Endothelial cell of umbilical vein (primary cell): ENCODE measurements at regions not wholly inside any gene's neighbourhood (a gene's known extent, or its start where the extent isn't known, plus 50 kb on each side); places are given as distances from the start of the nearest gene placed in this dataset.

Source experiments
- BruUV-seq: library from RNA; stranded (reverse); fragments of 400-500 nt; replicated peaks from 2 replicates; lab custom pipeline; 2021; lab: Mats Ljungman, UMichigan
- CTCF ChIA-PET: fragments of 300-600, 350-600 bp; sonication (Branson Sonifier 250); formaldehyde crosslinking; loops from one replicate; lab custom pipeline; 2021; ENCODE audit warnings: antibody characterized with exemption, inconsistent platforms; lab: Charles Lee
- POLR2A ChIA-PET: fragments of 300-600, 350-600 bp; sonication (Branson Sonifier 250); formaldehyde crosslinking; loops from one replicate; lab custom pipeline; 2021; ENCODE audit warnings: antibody characterized with exemption, inconsistent platforms; lab: Charles Lee
- DNase-seq: peaks from one replicate; pipeline ENCODE4 v3.0.0-alpha.2; 2011; ENCODE audit warnings: low read depth, low spot score
- FAIRE-seq: peaks from 2 replicates; lab custom pipeline; 2011; peaks lifted over from hg19 to GRCh38; lab: Jason Lieb, UNC
- H2AFZ ChIP-seq: 2 replicates; pipeline ENCODE4 v1.6.0; 2012; ENCODE audit warnings: low read depth, low read length, control low read depth, inconsistent platforms
- H3K27ac ChIP-seq: 2 replicates; pipeline ENCODE4 v1.5.1; 2011; ENCODE audit warnings: low read depth, mild to moderate bottlenecking, control low read depth, low read length, moderate library complexity; ENCODE audit not compliant: insufficient read depth
- H3K27me3 ChIP-seq, 2 experiments: 2 replicates each; pipeline versions ENCODE4 v1.6.0 to v1.6.1; 2011; ENCODE audit warnings: low read length in 2 of 2, mixed read lengths in 1 of 2; ENCODE audit not compliant: control insufficient read depth in 2 of 2, insufficient read depth in 2 of 2
- H3K36me3 ChIP-seq, 2 experiments: 2 replicates in 1 of 2; 3 replicates in 1 of 2; pipeline ENCODE4 v1.5.1; 2011; ENCODE audit warnings: low read length in 2 of 2, mild to moderate bottlenecking in 1 of 2, moderate library complexity in 1 of 2; ENCODE audit not compliant: control insufficient read depth in 2 of 2, insufficient read depth in 2 of 2; ENCODE audit errors: extremely low read depth in 1 of 2
- H3K4me1 ChIP-seq: 3 replicates; pipeline ENCODE4 v1.5.1; 2011; ENCODE audit warnings: mild to moderate bottlenecking, low read length; ENCODE audit not compliant: control insufficient read depth, insufficient read depth; ENCODE audit errors: extremely low read depth
- H3K4me2 ChIP-seq: 2 replicates; pipeline ENCODE4 v1.6.1; 2011; ENCODE audit warnings: low read length, control low read depth, mixed read lengths; ENCODE audit not compliant: insufficient read depth
- H3K4me3 ChIP-seq, 3 experiments: fragments of 200-600 bp in 1 of 3; sonication (generic), shearing (Covaris generic) in 1 of 3; replicated peaks in 1 of 3; 2 replicates each; pipeline ENCODE4 v1.5.1; 2011 to 2016; ENCODE audit warnings: control low read depth in 3 of 3, low read length in 3 of 3, mild to moderate bottlenecking in 2 of 3, inconsistent platforms in 1 of 3, low read depth in 1 of 3, moderate library complexity in 1 of 3; ENCODE audit not compliant: insufficient read depth in 1 of 3
- H3K79me2 ChIP-seq: 2 replicates; pipeline ENCODE4 v1.6.0; 2012; ENCODE audit warnings: low read length, inconsistent platforms; ENCODE audit not compliant: control insufficient read depth, insufficient read depth
- H3K9ac ChIP-seq: replicated peaks from 2 replicates; pipeline ENCODE3; 2011; ENCODE audit warnings: low read length, control low read depth; ENCODE audit not compliant: insufficient read depth; ENCODE audit errors: extremely low read depth
- H3K9me1 ChIP-seq: replicated peaks from 3 replicates; pipeline ENCODE4 v1.6.0; 2011; ENCODE audit warnings: mild to moderate bottlenecking, low read length; ENCODE audit not compliant: control insufficient read depth, insufficient read depth; ENCODE audit errors: extremely low read depth
- H3K9me3 ChIP-seq: replicated peaks from 2 replicates; pipeline ENCODE4 v1.5.1; 2012; ENCODE audit warnings: low read length, inconsistent platforms; ENCODE audit not compliant: control insufficient read depth, insufficient read depth
- H4K20me1 ChIP-seq: replicated peaks from 2 replicates; pipeline ENCODE3; 2011; ENCODE audit warnings: mild to moderate bottlenecking, low read length; ENCODE audit not compliant: control insufficient read depth, insufficient read depth; ENCODE audit errors: extremely low read depth
- GATA2 ChIP-seq: IDR thresholded peaks from 2 replicates; pipeline ENCODE4 v1.7.0; 2011; ENCODE audit warnings: low read depth, mild to moderate bottlenecking, moderate library complexity, mixed read lengths, low read length; ENCODE audit not compliant: insufficient read length, insufficient read depth
- JUN ChIP-seq: IDR thresholded peaks from 2 replicates; pipeline ENCODE4 v1.6.1; 2011; ENCODE audit warnings: borderline replicate concordance, low read depth; ENCODE audit not compliant: insufficient read length, insufficient read depth
- MYC ChIP-seq: IDR thresholded peaks from one replicate; pipeline ENCODE4 v1.6.1; 2011; ENCODE audit warnings: mild to moderate bottlenecking, low read depth, low read length
- POLR2A ChIP-seq: IDR thresholded peaks from 2 replicates; pipeline ENCODE4 v1.6.1; 2012; ENCODE audit warnings: low read depth, mild to moderate bottlenecking, control low read depth, low read length
- dilution Hi-C: fragments of 300-500 bp; cut with MboI; formaldehyde crosslinking; loops from one replicate; pipeline ENCODE4 v1.15.0; 2019; ENCODE audit warnings: low sequenced_read_pairs; ENCODE audit not compliant: extremely low pct_ligation_motif_present
- intact Hi-C: fragments of 100-400 bp; cut with micrococcal nuclease; formaldehyde crosslinking; loops from one replicate; pipeline ENCODE4 v1.10.0; 2022
- TF ChIP-seq, protein P1 (sequence below), 2 donors: IDR thresholded peaks; 1 replicate in 1 of 2; 2 replicates in 1 of 2; pipeline ENCODE4 v1.5.1; 2011; ENCODE audit warnings: low read length in 2 of 2, mild to moderate bottlenecking in 2 of 2, moderate library complexity in 2 of 2, control low read depth in 1 of 2, inconsistent platforms in 1 of 2, low read depth in 1 of 2; ENCODE audit not compliant: insufficient read depth in 1 of 2; ENCODE audit errors: extremely low read depth in 1 of 2

DNA sequence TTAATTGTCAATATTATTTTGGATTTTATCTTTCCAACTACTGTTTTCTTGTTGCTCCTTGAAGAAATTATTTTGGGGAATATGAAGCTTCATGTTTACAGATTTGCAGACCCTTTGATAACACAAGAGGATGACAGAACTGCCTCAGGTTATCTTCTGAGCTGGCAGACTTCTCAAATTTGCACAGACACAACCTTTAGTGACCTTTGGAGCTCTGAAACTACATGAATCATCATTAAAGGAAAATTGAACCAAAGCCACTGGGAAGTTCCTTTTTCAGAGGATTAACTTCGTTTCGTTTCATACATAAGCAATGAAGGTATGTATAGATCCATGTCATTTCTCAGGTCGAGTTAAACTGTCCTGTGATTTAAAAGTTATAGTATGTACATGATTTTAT lies 85.9 kb downstream of the FBXO5 start:
- H3K27me3 ChIP-seq = peaks cover 0 to 2% of the 10 kb centered on the region in 2 experiments
- no peak overlapping the region for H3K27ac ChIP-seq
- no peak overlapping the region for H3K4me3 ChIP-seq
- no TSS peak for BruUV-seq
- no peak for DNase-seq
- no peaks in the 10 kb centered on the region for H3K9me3 ChIP-seq
- POLR2A ChIA-PET = no interaction called here
- H3K4me1 ChIP-seq = no peaks in the 10 kb centered on the region
- H4K20me1 ChIP-seq = no peaks in the 10 kb centered on the region
- H3K9me1 ChIP-seq = no peaks in the 10 kb centered on the region
- no peaks in the 10 kb centered on the region for H3K79me2 ChIP-seq
- peak; percentile 4 for FAIRE-seq
- dilution Hi-C loops = no loop called here
- CTCF ChIA-PET = interaction anchor here (0.7 to 2.4 kb wide), 7 partner anchors 23 to 149 kb away, joined by 3 to 16 read pairs (median 4); partner anchors contain the start of gene VIP
- no peak overlapping the region for H2AFZ ChIP-seq
- no peak overlapping the region for H3K9ac ChIP-seq
- TF ChIP-seq MYC = no peak
- TF ChIP-seq, protein P1, sequence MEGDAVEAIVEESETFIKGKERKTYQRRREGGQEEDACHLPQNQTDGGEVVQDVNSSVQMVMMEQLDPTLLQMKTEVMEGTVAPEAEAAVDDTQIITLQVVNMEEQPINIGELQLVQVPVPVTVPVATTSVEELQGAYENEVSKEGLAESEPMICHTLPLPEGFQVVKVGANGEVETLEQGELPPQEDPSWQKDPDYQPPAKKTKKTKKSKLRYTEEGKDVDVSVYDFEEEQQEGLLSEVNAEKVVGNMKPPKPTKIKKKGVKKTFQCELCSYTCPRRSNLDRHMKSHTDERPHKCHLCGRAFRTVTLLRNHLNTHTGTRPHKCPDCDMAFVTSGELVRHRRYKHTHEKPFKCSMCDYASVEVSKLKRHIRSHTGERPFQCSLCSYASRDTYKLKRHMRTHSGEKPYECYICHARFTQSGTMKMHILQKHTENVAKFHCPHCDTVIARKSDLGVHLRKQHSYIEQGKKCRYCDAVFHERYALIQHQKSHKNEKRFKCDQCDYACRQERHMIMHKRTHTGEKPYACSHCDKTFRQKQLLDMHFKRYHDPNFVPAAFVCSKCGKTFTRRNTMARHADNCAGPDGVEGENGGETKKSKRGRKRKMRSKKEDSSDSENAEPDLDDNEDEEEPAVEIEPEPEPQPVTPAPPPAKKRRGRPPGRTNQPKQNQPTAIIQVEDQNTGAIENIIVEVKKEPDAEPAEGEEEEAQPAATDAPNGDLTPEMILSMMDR (IDR thresholded peaks at IDR 0.05; ENCODE audit: extremely low read depth in 1 of 2, insufficient read depth in 1 of 2, low read depth in 1 of 2, low read length in 2 of 2) = no peak
- TF ChIP-seq POLR2A = no peak
- no peak for TF ChIP-seq JUN
- TF ChIP-seq GATA2 = no peak
- H3K4me2 ChIP-seq = no peak overlapping the region
- H3K36me3 ChIP-seq = no peaks in the 10 kb centered on the region
- intact Hi-C loops = loop anchor here (1.0 to 5.0 kb wide), 3 partner anchors 32 to 345 kb away; partner anchors contain the start of gene VIP

DNA sequence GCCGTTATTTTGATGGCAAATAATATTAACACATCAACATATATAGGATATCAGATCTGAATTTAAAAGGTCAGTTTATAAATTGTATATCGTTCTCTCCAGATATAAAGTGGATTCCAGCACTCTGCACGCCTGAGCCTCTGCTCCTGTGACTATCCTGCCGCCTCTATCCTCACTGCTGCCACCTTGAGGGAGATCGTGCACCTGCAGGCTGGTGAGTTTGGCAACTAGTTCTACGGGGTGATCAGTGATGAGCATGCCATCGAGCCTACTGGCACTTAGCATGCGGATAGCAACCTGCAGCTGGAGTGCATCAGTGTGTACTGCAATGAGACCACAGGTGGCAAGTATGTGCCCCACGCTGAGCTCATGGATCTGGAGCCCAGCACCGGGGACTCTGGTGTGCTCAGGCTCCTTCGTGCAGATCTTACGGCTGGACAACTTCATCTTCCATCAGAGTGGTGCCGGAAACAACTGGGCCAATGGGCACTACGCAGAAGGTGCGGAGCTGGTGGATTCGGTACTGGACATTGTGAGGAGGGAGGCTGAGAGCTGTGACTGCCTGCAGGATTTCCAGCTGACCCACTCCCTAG lies 84.9 kb downstream of the FBXO5 start:
- no peak overlapping the region for H3K4me3 ChIP-seq
- H3K27me3 ChIP-seq = peaks cover 0 to 2% of the 10 kb centered on the region in 2 experiments
- H3K36me3 ChIP-seq = no peaks in the 10 kb centered on the region
- no peak overlapping the region for H2AFZ ChIP-seq
- no peaks in the 10 kb centered on the region for H3K9me1 ChIP-seq
- BruUV-seq = no TSS peak
- peak; percentile 85 for FAIRE-seq
- peak; percentile 65 for DNase-seq
- H3K4me1 ChIP-seq = no peaks in the 10 kb centered on the region
- no peaks in the 10 kb centered on the region for H3K79me2 ChIP-seq
- ChIA-PET CTCF (interaction anchor here (0.8 to 2.4 kb wide), 9 partner anchors 9 to 413 kb away, joined by 3 to 16 read pairs (median 4); no protein-coding TSS in a partner anchor), POLR2A (no interaction called here)
- no peak overlapping the region for H3K4me2 ChIP-seq
- intact Hi-C loops = loop anchor here (1.0 to 5.0 kb wide), 3 partner anchors 33 to 346 kb away; partner anchors contain the start of gene VIP
- TF ChIP-seq, protein P1 (IDR thresholded peaks at IDR 0.05; ENCODE audit: extremely low read depth in 1 of 2, insufficient read depth in 1 of 2, low read depth in 1 of 2, low read length in 2 of 2) = peak; percentile 84 to 88
- no peak for TF ChIP-seq GATA2
- dilution Hi-C loops = no loop called here
- no peaks in the 10 kb centered on the region for H4K20me1 ChIP-seq
- no peaks in the 10 kb centered on the region for H3K9me3 ChIP-seq
- no peak overlapping the region for H3K27ac ChIP-seq
- no peak overlapping the region for H3K9ac ChIP-seq
